ENCODE measurements at regions not wholly inside any gene's neighbourhood (a gene's known extent, or its start where the extent isn't known, plus 50 kb on each side); places are given as distances from the start of the nearest gene placed in this dataset.

DNA sequence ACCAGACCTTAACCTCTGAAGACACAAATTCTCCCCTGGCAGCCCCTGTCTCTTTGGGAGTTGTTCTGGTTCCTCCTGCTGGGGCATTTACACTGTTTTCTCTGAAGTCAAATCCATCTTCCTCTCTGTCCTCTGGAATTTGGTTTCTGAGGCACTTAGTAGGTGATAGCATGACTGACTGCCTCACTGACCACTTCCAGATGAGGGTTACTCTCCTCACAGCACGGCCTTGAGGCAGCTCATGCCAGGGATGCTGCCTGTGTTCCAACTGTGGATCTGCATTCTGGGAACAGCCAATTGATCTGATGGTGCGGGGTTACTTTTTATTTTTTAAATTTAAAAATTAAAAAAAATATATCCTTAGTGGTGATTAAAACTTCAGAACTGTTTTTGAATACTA lies 140.9 kb upstream of the ROPN1 start:
- TF ChIP-seq, protein P1, sequence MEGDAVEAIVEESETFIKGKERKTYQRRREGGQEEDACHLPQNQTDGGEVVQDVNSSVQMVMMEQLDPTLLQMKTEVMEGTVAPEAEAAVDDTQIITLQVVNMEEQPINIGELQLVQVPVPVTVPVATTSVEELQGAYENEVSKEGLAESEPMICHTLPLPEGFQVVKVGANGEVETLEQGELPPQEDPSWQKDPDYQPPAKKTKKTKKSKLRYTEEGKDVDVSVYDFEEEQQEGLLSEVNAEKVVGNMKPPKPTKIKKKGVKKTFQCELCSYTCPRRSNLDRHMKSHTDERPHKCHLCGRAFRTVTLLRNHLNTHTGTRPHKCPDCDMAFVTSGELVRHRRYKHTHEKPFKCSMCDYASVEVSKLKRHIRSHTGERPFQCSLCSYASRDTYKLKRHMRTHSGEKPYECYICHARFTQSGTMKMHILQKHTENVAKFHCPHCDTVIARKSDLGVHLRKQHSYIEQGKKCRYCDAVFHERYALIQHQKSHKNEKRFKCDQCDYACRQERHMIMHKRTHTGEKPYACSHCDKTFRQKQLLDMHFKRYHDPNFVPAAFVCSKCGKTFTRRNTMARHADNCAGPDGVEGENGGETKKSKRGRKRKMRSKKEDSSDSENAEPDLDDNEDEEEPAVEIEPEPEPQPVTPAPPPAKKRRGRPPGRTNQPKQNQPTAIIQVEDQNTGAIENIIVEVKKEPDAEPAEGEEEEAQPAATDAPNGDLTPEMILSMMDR (IDR thresholded peaks at IDR 0.05; ENCODE audit: insufficient read depth, low read length, severe bottlenecking) = no peak
- Histone ChIP-seq H3K36me3 (ENCODE audit: control insufficient read depth, insufficient read depth, low read length) (no peaks in the 10 kb centered on the region), H3K27me3 (ENCODE audit: control insufficient read depth, insufficient read depth, low read length) (peaks cover 2% of the 10 kb centered on the region), H3K4me3 (ENCODE audit: low read depth, low read length) (no peak overlapping the region)
- no peak for DNase-seq (ENCODE audit: low read depth)
- FAIRE-seq = no peak

DNA sequence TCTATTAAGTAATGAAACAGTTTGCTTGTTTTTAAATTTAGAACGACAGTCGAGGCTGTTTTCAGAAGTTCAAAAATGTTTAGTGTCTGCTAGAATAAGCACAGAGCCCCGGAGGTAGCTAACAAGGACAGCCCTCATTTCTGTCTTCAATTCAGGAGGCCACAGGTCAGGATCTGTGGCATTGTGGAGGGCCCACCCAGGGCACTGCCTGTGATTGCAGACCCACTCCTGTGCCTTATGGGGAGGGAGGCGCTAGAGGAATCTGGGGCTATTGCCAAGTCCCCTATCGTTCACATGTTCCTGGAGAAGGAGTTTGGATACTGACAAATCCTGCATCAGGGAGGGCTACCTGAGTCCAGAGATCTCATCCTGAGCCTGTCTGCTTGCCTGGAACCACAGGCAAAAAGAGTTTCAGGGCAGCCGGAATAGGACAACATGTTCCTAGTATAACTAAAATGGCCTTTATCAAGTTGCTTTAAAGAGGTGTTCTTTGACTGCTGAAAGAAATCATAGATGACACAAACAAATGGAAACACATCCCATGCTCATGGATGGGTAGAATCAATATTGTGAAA lies 141.5 kb upstream of the ROPN1 start:
- TF ChIP-seq, protein P1 (IDR thresholded peaks at IDR 0.05; ENCODE audit: insufficient read depth, low read length, severe bottlenecking) = no peak
- H3K36me3 ChIP-seq (ENCODE audit: control insufficient read depth, insufficient read depth, low read length) = no peaks in the 10 kb centered on the region
- no peak for FAIRE-seq
- peaks cover 5% of the 10 kb centered on the region for H3K27me3 ChIP-seq (ENCODE audit: control insufficient read depth, insufficient read depth, low read length)
- H3K4me3 ChIP-seq (ENCODE audit: low read depth, low read length) = no peak overlapping the region
- no peak for DNase-seq (ENCODE audit: low read depth)

DNA sequence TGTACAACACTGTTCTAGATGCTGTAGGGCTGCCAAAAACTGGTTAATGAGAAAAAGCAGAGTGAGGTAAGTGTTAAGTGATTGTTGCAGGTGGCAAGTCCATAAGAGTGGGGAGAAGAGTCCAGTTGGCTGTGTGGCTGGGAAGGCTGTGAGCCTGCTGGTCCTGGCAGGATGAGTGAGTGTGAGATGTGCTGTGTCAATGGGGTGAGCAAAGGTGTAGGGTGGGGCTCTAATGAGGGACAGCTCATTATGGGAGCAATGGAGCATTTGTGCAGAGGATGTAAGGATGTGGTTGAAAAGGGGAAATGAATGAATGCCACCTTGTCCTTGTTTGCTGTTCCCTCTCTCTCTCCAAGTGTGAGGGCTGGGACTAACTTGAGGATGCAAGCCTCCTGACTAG lies 145.3 kb upstream of the ROPN1 start:
- DNase-seq (ENCODE audit: low read depth) (peak; percentile 23), FAIRE-seq (no peak)
- no peak overlapping the region for H3K4me3 ChIP-seq (ENCODE audit: low read depth, low read length)
- TF ChIP-seq, protein P1 (IDR thresholded peaks at IDR 0.05; ENCODE audit: insufficient read depth, low read length, severe bottlenecking) = no peak
- no peaks in the 10 kb centered on the region for H3K36me3 ChIP-seq (ENCODE audit: control insufficient read depth, insufficient read depth, low read length)
- peaks cover 9% of the 10 kb centered on the region for H3K27me3 ChIP-seq (ENCODE audit: control insufficient read depth, insufficient read depth, low read length)

DNA sequence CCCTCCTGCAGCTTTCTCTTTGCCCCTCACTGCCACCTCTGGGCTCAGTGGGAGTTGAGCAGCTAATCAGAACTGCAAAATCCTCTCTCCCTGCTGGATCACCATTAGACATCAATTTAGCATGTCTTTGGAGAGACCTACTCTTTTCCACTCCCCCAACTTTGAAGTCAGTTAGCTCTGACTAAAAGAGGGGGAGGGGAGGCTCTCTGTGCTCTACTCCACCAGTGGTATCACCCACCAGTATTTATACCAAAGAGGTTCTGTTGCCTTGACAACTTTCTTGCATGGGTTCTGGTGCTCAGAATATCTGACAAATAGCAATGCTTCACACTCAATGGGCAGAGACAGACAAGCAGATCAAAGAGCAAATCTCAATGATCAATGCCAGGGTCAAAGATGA lies 146.2 kb upstream of the ROPN1 start:
- Histone ChIP-seq H3K27me3 (ENCODE audit: control insufficient read depth, insufficient read depth, low read length) (peaks cover 10% of the 10 kb centered on the region), H3K36me3 (ENCODE audit: control insufficient read depth, insufficient read depth, low read length) (no peaks in the 10 kb centered on the region), H3K4me3 (ENCODE audit: low read depth, low read length) (no peak overlapping the region)
- FAIRE-seq (no peak), DNase-seq (ENCODE audit: low read depth) (no peak)
- TF ChIP-seq, protein P1 (IDR thresholded peaks at IDR 0.05; ENCODE audit: insufficient read depth, low read length, severe bottlenecking) = no peak

DNA sequence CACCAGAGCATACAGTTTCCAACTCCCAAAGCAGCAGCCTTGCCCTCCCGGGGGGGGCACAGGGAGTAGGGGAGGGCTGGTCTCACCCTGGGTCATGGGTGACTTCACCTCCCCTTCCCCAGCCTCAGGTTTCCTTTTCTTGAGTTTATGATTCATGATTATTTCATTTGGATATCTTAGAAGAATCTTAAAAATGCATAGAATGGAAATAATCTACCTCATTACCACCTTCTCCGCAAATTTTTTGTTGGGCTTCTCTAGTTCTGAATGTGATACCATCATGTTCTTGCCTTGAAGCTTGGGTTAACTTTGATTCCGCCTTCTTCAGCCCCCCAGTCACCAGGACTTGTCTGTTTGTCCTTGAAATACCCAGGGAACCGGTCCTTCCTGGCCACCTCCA lies 148.8 kb upstream of the ROPN1 start:
- FAIRE-seq (no peak), DNase-seq (ENCODE audit: low read depth) (no peak)
- TF ChIP-seq, protein P1 (IDR thresholded peaks at IDR 0.05; ENCODE audit: insufficient read depth, low read length, severe bottlenecking) = no peak
- Histone ChIP-seq H3K36me3 (ENCODE audit: control insufficient read depth, insufficient read depth, low read length) (no peaks in the 10 kb centered on the region), H3K27me3 (ENCODE audit: control insufficient read depth, insufficient read depth, low read length) (peaks cover 9% of the 10 kb centered on the region), H3K4me3 (ENCODE audit: low read depth, low read length) (no peak overlapping the region)

DNA sequence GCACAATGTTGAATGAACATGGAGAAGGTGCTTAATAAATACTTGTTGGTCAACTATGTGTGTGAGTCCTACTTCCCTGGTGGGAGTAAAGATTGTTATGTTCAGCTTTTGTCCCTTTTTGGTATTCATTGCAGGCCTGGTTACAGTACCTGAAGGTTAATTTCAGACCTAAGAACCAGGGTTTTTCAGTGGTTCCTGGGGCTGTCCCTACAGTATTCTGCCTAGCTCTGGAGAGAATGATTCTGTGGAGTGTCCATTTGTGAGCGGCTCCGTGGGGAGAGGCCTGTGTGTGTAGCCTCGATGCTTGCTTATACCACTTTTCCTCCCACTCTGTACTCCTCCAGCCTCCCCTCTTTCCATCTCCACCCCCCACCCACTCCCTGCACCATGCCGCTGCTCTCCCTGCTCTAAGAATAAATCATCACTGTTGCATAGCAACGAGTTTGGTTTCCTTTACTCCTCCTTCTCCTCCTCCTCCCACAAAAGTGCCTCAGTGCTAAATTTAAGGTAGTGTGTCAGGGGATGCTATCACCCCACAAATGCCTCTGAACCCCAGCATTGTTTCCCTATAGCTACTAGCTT lies 150.6 kb upstream of the ROPN1 start:
- peaks cover 9% of the 10 kb centered on the region for H3K27me3 ChIP-seq (ENCODE audit: control insufficient read depth, insufficient read depth, low read length)
- TF ChIP-seq, protein P1 (IDR thresholded peaks at IDR 0.05; ENCODE audit: insufficient read depth, low read length, severe bottlenecking) = no peak
- no peak overlapping the region for H3K4me3 ChIP-seq (ENCODE audit: low read depth, low read length)
- no peak for DNase-seq (ENCODE audit: low read depth)
- FAIRE-seq = no peak
- no peaks in the 10 kb centered on the region for H3K36me3 ChIP-seq (ENCODE audit: control insufficient read depth, insufficient read depth, low read length)

Measured in bronchial epithelial cell (primary cell).